H9 (cell line): ENCODE measurements at regions not wholly inside any gene's neighbourhood (a gene's known extent, or its start where the extent isn't known, plus 50 kb on each side); places are given as distances from the start of the nearest gene placed in this dataset.

Experiments
- DNase-seq: peaks from one replicate; pipeline ENCODE4 v3.0.0-alpha.2; 2017
- H2AFZ ChIP-seq: one replicate; pipeline ENCODE4 v1.6.1; 2013; ENCODE audit warnings: mild to moderate bottlenecking, low read length, control low read depth, moderate library complexity
- H2AK5ac ChIP-seq: 2 replicates; pipeline ENCODE4 v1.6.1; 2013; ENCODE audit warnings: low read length, control low read depth, mixed read lengths; ENCODE audit not compliant: insufficient read length
- H2BK120ac ChIP-seq: one replicate; pipeline ENCODE4 v1.6.1; 2013; ENCODE audit warnings: low read depth, mild to moderate bottlenecking, low read length, control low read depth, inconsistent platforms; ENCODE audit not compliant: poor library complexity, severe bottlenecking
- H2BK12ac ChIP-seq: 2 replicates; pipeline ENCODE4 v1.6.1; 2013; ENCODE audit warnings: low read length, control low read depth, mixed read lengths, low read depth; ENCODE audit not compliant: insufficient read length
- H2BK15ac ChIP-seq: 2 replicates; pipeline ENCODE4 v1.6.1; 2013; ENCODE audit warnings: low read depth, low read length, control low read depth
- H2BK20ac ChIP-seq: one replicate; pipeline ENCODE4 v1.6.1; 2013; ENCODE audit warnings: low read depth, mild to moderate bottlenecking, low read length, control low read depth, inconsistent platforms; ENCODE audit not compliant: poor library complexity, severe bottlenecking
- H2BK5ac ChIP-seq: 2 replicates; pipeline ENCODE4 v1.6.1; 2013; ENCODE audit warnings: low read length, control low read depth, mixed read lengths; ENCODE audit not compliant: insufficient read length
- H3K14ac ChIP-seq: 2 replicates; pipeline ENCODE4 v1.6.1; 2013; ENCODE audit warnings: low read length, control low read depth; ENCODE audit not compliant: insufficient read depth
- H3K18ac ChIP-seq: 2 replicates; pipeline ENCODE4 v1.6.1; 2013; ENCODE audit warnings: low read depth, mild to moderate bottlenecking, mixed read lengths, low read length, control low read depth; ENCODE audit not compliant: insufficient read length
- H3K23ac ChIP-seq: 2 replicates; pipeline ENCODE4 v1.6.1; 2013; ENCODE audit warnings: low read length, control low read depth, mixed read lengths, low read depth; ENCODE audit not compliant: insufficient read length
- H3K23me2 ChIP-seq: 2 replicates; pipeline ENCODE4 v1.6.1; 2013; ENCODE audit warnings: low read depth, mild to moderate bottlenecking, mixed read lengths, low read length, control low read depth; ENCODE audit not compliant: insufficient read length, poor library complexity, severe bottlenecking
- H3K27ac ChIP-seq: 2 replicates; pipeline ENCODE4 v1.5.1; 2013; ENCODE audit warnings: low read length, control low read depth, mixed read lengths, low read depth; ENCODE audit not compliant: insufficient read length
- H3K27me3 ChIP-seq: 2 replicates; pipeline ENCODE4 v1.6.1; 2013; ENCODE audit warnings: low read length, control low read depth, inconsistent platforms; ENCODE audit not compliant: insufficient read depth
- H3K4ac ChIP-seq: 2 replicates; pipeline ENCODE4 v1.6.1; 2013; ENCODE audit warnings: low read depth, mild to moderate bottlenecking, control low read depth, inconsistent platforms, low read length, moderate library complexity
- H3K4me1 ChIP-seq: 2 replicates; pipeline ENCODE4 v1.6.1; 2013; ENCODE audit warnings: low read length, control low read depth, inconsistent platforms; ENCODE audit not compliant: insufficient read depth
- H3K4me2 ChIP-seq: 2 replicates; pipeline ENCODE4 v1.6.1; 2013; ENCODE audit warnings: low read length, control low read depth, mixed read lengths; ENCODE audit not compliant: insufficient read length, insufficient read depth
- H3K56ac ChIP-seq: 2 replicates; pipeline ENCODE4 v1.6.1; 2013; ENCODE audit warnings: low read depth, mild to moderate bottlenecking, mixed read lengths, low read length, control low read depth; ENCODE audit not compliant: insufficient read length
- H3K79me1 ChIP-seq: 2 replicates; pipeline ENCODE4 v1.6.1; 2013; ENCODE audit warnings: low read depth, mild to moderate bottlenecking, moderate library complexity, low read length, control low read depth, inconsistent platforms; ENCODE audit not compliant: insufficient read depth, poor library complexity, severe bottlenecking
- H3K79me2 ChIP-seq: 2 replicates; pipeline ENCODE4 v1.6.1; 2013; ENCODE audit warnings: low read length, control low read depth, inconsistent platforms; ENCODE audit not compliant: insufficient read depth
- H3K9ac ChIP-seq: 2 replicates; pipeline ENCODE4 v1.6.1; 2013; ENCODE audit warnings: low read length, control low read depth, mixed read lengths; ENCODE audit not compliant: insufficient read length; ENCODE audit errors: extremely low read depth
- H3K9me3 ChIP-seq: one replicate; pipeline ENCODE4 v1.6.1; 2013; ENCODE audit warnings: low read depth, low read length, inconsistent platforms; ENCODE audit not compliant: control insufficient read depth
- H3T11ph ChIP-seq: one replicate; pipeline ENCODE4 v1.6.1; 2013; ENCODE audit warnings: mild to moderate bottlenecking, low read length, control low read depth, inconsistent platforms
- H4K20me1 ChIP-seq: one replicate; pipeline ENCODE4 v1.6.1; 2013; ENCODE audit not compliant: control insufficient read depth, insufficient read length, insufficient read depth
- H4K5ac ChIP-seq: 2 replicates; pipeline ENCODE4 v1.6.1; 2013; ENCODE audit warnings: low read depth, mild to moderate bottlenecking, mixed read lengths, low read length, control low read depth; ENCODE audit not compliant: insufficient read length
- H4K8ac ChIP-seq: replicated peaks from 2 replicates; pipeline ENCODE4 v1.6.1; 2013; ENCODE audit warnings: low read length, control low read depth, mixed read lengths, low read depth; ENCODE audit not compliant: insufficient read length
- H4K91ac ChIP-seq: 2 replicates; pipeline ENCODE4 v1.6.1; 2013; ENCODE audit warnings: low read depth, mild to moderate bottlenecking, moderate library complexity, mixed read lengths, low read length, control low read depth; ENCODE audit not compliant: insufficient read length
- H3K27ac Mint-ChIP-seq, 3 experiments: 2 replicates in 2 of 3; 3 replicates in 1 of 3; pipeline ENCODE4 v1.8.0; 2020 to 2021; ENCODE audit warnings: mixed read lengths in 3 of 3, mild to moderate bottlenecking in 1 of 3, moderate library complexity in 1 of 3
- H3K27me3 Mint-ChIP-seq: 2 replicates; pipeline ENCODE4 v1.8.0; 2021; ENCODE audit warnings: low read depth, mild to moderate bottlenecking, moderate library complexity, mixed read lengths
- H3K36me3 Mint-ChIP-seq, 3 experiments: 2 replicates in 2 of 3; 3 replicates in 1 of 3; pipeline ENCODE4 v1.8.0; 2020 to 2021; ENCODE audit warnings: low read depth in 3 of 3, mixed read lengths in 3 of 3; ENCODE audit not compliant: insufficient read depth in 1 of 3
- H3K4me1 Mint-ChIP-seq, 2 experiments: 2 replicates each; pipeline ENCODE4 v1.8.0; 2020; ENCODE audit warnings: mixed read lengths in 2 of 2
- H3K4me3 Mint-ChIP-seq, 2 experiments: 2 replicates in 1 of 2; 3 replicates in 1 of 2; pipeline ENCODE4 v1.8.0; 2020 to 2021; ENCODE audit warnings: mild to moderate bottlenecking in 2 of 2, mixed read lengths in 2 of 2, moderate library complexity in 1 of 2
- H3K9me3 Mint-ChIP-seq, 2 experiments: 2 replicates in 1 of 2; 3 replicates in 1 of 2; pipeline ENCODE4 v1.8.0; 2020; ENCODE audit warnings: mild to moderate bottlenecking in 2 of 2, mixed read lengths in 2 of 2, moderate library complexity in 1 of 2
- WGBS: extraction: QIAGEN DNeasy Blood & Tissue Kit; methylation state at CpG from one replicate; pipeline ENCODE4 v1.1.7; 2013; ENCODE audit warnings: missing lambda C conversion rate, low lambda C conversion rate, mixed read lengths; ENCODE audit not compliant: insufficient read length; ENCODE audit errors: extremely low coverage; 5-methylcytosine and 5-hydroxymethylcytosine counted together
- TF ChIP-seq, protein P1 (sequence below): fragments of 200-600 bp; sonication (generic); conservative IDR thresholded peaks from 3 replicates; pipeline ENCODE4 v1.8.0; 2021; ENCODE audit warnings: antibody characterized with exemption, mild to moderate bottlenecking

DNA sequence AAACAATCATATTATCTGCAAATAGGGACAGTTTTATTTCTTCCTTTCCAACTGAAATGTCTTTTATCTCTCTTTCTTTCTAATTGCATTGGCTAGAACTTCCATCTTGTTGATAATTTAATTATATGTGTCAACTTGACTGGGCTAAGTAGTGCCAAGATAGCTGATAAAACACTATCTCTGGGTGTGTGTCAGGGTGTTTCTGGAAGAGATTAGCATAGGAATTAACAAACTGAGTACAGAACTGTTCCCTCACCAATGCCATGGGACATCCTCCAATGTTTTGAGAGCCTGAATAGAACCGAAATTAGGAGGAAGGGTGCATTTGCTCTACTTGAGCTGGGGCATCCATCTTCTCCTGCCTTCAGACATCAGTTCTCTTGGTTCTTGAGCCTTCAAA, 1027.2 kb downstream of the FAT4 start:
- TF ChIP-seq, protein P1, sequence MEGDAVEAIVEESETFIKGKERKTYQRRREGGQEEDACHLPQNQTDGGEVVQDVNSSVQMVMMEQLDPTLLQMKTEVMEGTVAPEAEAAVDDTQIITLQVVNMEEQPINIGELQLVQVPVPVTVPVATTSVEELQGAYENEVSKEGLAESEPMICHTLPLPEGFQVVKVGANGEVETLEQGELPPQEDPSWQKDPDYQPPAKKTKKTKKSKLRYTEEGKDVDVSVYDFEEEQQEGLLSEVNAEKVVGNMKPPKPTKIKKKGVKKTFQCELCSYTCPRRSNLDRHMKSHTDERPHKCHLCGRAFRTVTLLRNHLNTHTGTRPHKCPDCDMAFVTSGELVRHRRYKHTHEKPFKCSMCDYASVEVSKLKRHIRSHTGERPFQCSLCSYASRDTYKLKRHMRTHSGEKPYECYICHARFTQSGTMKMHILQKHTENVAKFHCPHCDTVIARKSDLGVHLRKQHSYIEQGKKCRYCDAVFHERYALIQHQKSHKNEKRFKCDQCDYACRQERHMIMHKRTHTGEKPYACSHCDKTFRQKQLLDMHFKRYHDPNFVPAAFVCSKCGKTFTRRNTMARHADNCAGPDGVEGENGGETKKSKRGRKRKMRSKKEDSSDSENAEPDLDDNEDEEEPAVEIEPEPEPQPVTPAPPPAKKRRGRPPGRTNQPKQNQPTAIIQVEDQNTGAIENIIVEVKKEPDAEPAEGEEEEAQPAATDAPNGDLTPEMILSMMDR, result no peak
- Mint-ChIP-seq H3K27me3 (no peaks in the 10 kb centered on the region), H3K36me3 (no peaks in the 10 kb centered on the region), H3K4me1 (peaks cover 0 to 7% of the 10 kb centered on the region in 2 experiments; a peak in 2 of 4 replicates), H3K4me3 (no peak overlapping the region), H3K27ac (no peak overlapping the region), H3K9me3 (no peaks in the 10 kb centered on the region)
- Histone ChIP-seq H3K27me3 (no peaks in the 10 kb centered on the region), H2BK12ac (no peak overlapping the region), H4K8ac (no peak overlapping the region), H3K9ac (no peak overlapping the region), H2BK15ac (no peak overlapping the region), H2AK5ac (no peak overlapping the region), H3K4ac (no peak overlapping the region), H3K4me2 (no peak overlapping the region), H2BK120ac (no peak overlapping the region), H2BK5ac (no peak overlapping the region), H2AFZ (no peak overlapping the region), H3K23me2 (no peaks in the 10 kb centered on the region), H3K23ac (no peak overlapping the region), H3K56ac (no peak overlapping the region), H3K79me2 (no peaks in the 10 kb centered on the region), H4K5ac (no peak overlapping the region), H3K79me1 (no peaks in the 10 kb centered on the region), H3T11ph (no peak overlapping the region), H2BK20ac (no peak overlapping the region), H3K27ac (no peak overlapping the region), H4K91ac (no peak overlapping the region), H3K9me3 (no peaks in the 10 kb centered on the region), H3K18ac (no peak overlapping the region), H3K14ac (no peak overlapping the region), H4K20me1 (no peaks in the 10 kb centered on the region), H3K4me1 (no peaks in the 10 kb centered on the region)
- WGBS, result no CpG with 5 or more reads among the region's 1 CpG
- no peak for DNase-seq
